K562 (cell line): ENCODE measurements at regions not wholly inside any gene's neighbourhood (a gene's known extent, or its start where the extent isn't known, plus 50 kb on each side); places are given as distances from the start of the nearest gene placed in this dataset.

ENCODE experiments used
- ATAC-seq: fragments of 200-7000 bp; cut with Tn5 transposase; 3 replicates; pipeline ENCODE4 v1.9.1; 2020; ENCODE audit warnings: moderate library complexity
- BruUV-seq: library from RNA; stranded (reverse); fragments of 400-500 nt; replicated peaks from 2 replicates; lab custom pipeline; 2021; lab: Mats Ljungman, UMichigan
- CTCF ChIA-PET: fragments of 300-600 bp; formaldehyde crosslinking; extraction: SDS; loops from one replicate; lab custom pipeline; 2021; ENCODE audit warnings: low intra/inter-chr PET ratio; lab: Yijun Ruan, JAX
- POLR2A ChIA-PET: fragments of 300-600, 350-650 bp; sonication (Branson Sonifier 250); formaldehyde crosslinking; extraction: SDS; loops from one replicate; lab custom pipeline; 2021; ENCODE audit warnings: antibody characterized with exemption, inconsistent platforms; lab: Yijun Ruan, JAX
- DNase-seq, 4 experiments: peaks; one replicate each; pipeline versions ENCODE4 v3.0.0 to v3.0.0-alpha.2; 2011 to 2018; ENCODE audit warnings: low spot score in 3 of 4, mixed read lengths in 3 of 4; ENCODE audit errors: extremely low read depth in 1 of 4
- FAIRE-seq: peaks from 2 replicates; lab custom pipeline; 2011; peaks lifted over from hg19 to GRCh38; lab: Jason Lieb, UNC
- H2AFZ ChIP-seq: 2 replicates; pipeline ENCODE4 v1.6.0; 2011; ENCODE audit warnings: low read depth, low read length, control low read depth, inconsistent platforms
- H3K27ac ChIP-seq: fragments of 200-600 bp; 3 replicates; pipeline ENCODE4 v1.8.0; 2011; ENCODE audit warnings: low read depth, mild to moderate bottlenecking, control low read depth, inconsistent platforms, low read length, moderate library complexity, mixed read lengths; ENCODE audit errors: extremely low read depth
- H3K27me3 ChIP-seq, 2 experiments: fragments of 300-600 bp in 1 of 2; 2 replicates in 1 of 2; 3 replicates in 1 of 2; pipeline versions ENCODE4 v1.6.0 to v1.8.0; 2011; ENCODE audit warnings: inconsistent platforms in 2 of 2, low read length in 2 of 2, mild to moderate bottlenecking in 1 of 2, mixed read lengths in 1 of 2, moderate library complexity in 1 of 2; ENCODE audit not compliant: control insufficient read depth in 2 of 2, insufficient read depth in 2 of 2
- H3K36me3 ChIP-seq: fragments of 300-600 bp; 3 replicates; pipeline ENCODE4 v1.8.0; 2011; ENCODE audit warnings: mild to moderate bottlenecking, low read length, inconsistent platforms; ENCODE audit not compliant: control insufficient read depth, insufficient read depth
- H3K4me1 ChIP-seq, 2 experiments: fragments of 200-600 bp in 1 of 2; replicated peaks in 1 of 2; 2 replicates in 1 of 2; 3 replicates in 1 of 2; pipeline versions ENCODE4 v1.5.1 to v1.8.0; 2011; ENCODE audit warnings: inconsistent platforms in 2 of 2, low read length in 2 of 2, mild to moderate bottlenecking in 1 of 2, mixed read lengths in 1 of 2, moderate library complexity in 1 of 2; ENCODE audit not compliant: control insufficient read depth in 2 of 2, insufficient read depth in 2 of 2
- H3K4me2 ChIP-seq: 2 replicates; pipeline ENCODE4 v1.6.1; 2011; ENCODE audit warnings: low read length, control low read depth, inconsistent platforms, mixed read lengths; ENCODE audit not compliant: insufficient read depth
- H3K4me3 ChIP-seq: fragments of 200-600 bp; sonication (generic), shearing (Covaris generic); 2 replicates; pipeline ENCODE4 v1.5.1; 2016; ENCODE audit warnings: control low read depth, inconsistent platforms
- H3K79me2 ChIP-seq: fragments of 200-600 bp; 3 replicates; pipeline ENCODE4 v1.8.0; 2011; ENCODE audit warnings: low read length, inconsistent platforms; ENCODE audit not compliant: control insufficient read depth, insufficient read depth
- H3K9ac ChIP-seq, 2 experiments: 2 replicates each; pipeline versions ENCODE4 v1.6.0 to v1.6.1; 2011; ENCODE audit warnings: low read depth in 2 of 2, low read length in 2 of 2, control low read depth in 1 of 2, inconsistent platforms in 1 of 2, mild to moderate bottlenecking in 1 of 2, mixed read lengths in 1 of 2; ENCODE audit not compliant: insufficient read depth in 1 of 2
- H3K9me1 ChIP-seq: one replicate; pipeline ENCODE4 v1.6.0; 2011; ENCODE audit warnings: inconsistent platforms, mild to moderate bottlenecking, low read length, moderate library complexity; ENCODE audit not compliant: control insufficient read depth, insufficient read depth
- H3K9me3 ChIP-seq: replicated peaks from 2 replicates; pipeline ENCODE4 v1.5.1; 2011; ENCODE audit warnings: low read depth, low read length, inconsistent platforms; ENCODE audit not compliant: control insufficient read depth, insufficient read depth
- H4K20me1 ChIP-seq: replicated peaks from 2 replicates; pipeline ENCODE4 v1.6.1; 2011; ENCODE audit warnings: low read length, inconsistent platforms, mixed read lengths; ENCODE audit not compliant: control insufficient read depth, insufficient read depth
- ASH1L ChIP-seq: fragments of 450-650 bp; IDR thresholded peaks from 2 replicates; pipeline ENCODE4 v1.6.1; 2018; ENCODE audit warnings: borderline replicate concordance, mild to moderate bottlenecking, low read depth; ENCODE audit not compliant: partially characterized antibody
- DMBX1 ChIP-seq: fragments of 250-450 bp; sonication (Bioruptor Pico); IDR thresholded peaks from 2 replicates; pipeline ENCODE4 v1.8.0; 2022; ENCODE audit warnings: inconsistent platforms, mild to moderate bottlenecking, moderate library complexity, borderline replicate concordance
- HDAC8 ChIP-seq: fragments of 450-650 bp; IDR thresholded peaks from 2 replicates; pipeline ENCODE4 v1.6.1; 2016; ENCODE audit warnings: mild to moderate bottlenecking, missing genetic modification characterization, moderate library complexity, missing compliant biosample characterization
- HOXB6 ChIP-seq: fragments of 250-450 bp; sonication (Bioruptor Pico); IDR thresholded peaks from 2 replicates; pipeline ENCODE4 v1.5.1; 2022; ENCODE audit warnings: mild to moderate bottlenecking, borderline replicate concordance
- MTA2 ChIP-seq: fragments of 450-650 bp; IDR thresholded peaks from 2 replicates; pipeline ENCODE4 v1.6.1; 2016; ENCODE audit warnings: low read depth
- PPARD ChIP-seq: fragments of 250-450 bp; sonication (Bioruptor Pico); IDR thresholded peaks from 2 replicates; pipeline ENCODE4 v1.8.0; 2022; ENCODE audit warnings: inconsistent platforms, mild to moderate bottlenecking, moderate library complexity
- SLC30A9 ChIP-seq: fragments of 250-450 bp; sonication (Bioruptor Pico); IDR thresholded peaks from 2 replicates; pipeline ENCODE4 v1.8.0; 2022; ENCODE audit warnings: mild to moderate bottlenecking, moderate library complexity
- XRCC5 ChIP-seq: fragments of 200-400 bp; formaldehyde crosslinking; IDR thresholded peaks from 2 replicates; pipeline ENCODE4 v1.6.1; 2017; ENCODE audit warnings: low read depth, mild to moderate bottlenecking, low read length
- ZBTB40 ChIP-seq, 2 experiments: fragments of 450-650 bp in 1 of 2; sonication (generic) in 1 of 2; formaldehyde crosslinking in 1 of 2; IDR thresholded peaks; 2 replicates each; pipeline versions ENCODE4 v1.7.1 to v1.9.0; 2016 to 2022; ENCODE audit warnings: inconsistent platforms in 1 of 2, mild to moderate bottlenecking in 1 of 2, missing genetic modification reagents in 1 of 2
- ZNF830 ChIP-seq: fragments of 250-450 bp; sonication (Bioruptor Pico); IDR thresholded peaks from 2 replicates; pipeline ENCODE4 v1.5.0; 2021; ENCODE audit warnings: mild to moderate bottlenecking
- WGBS: fragments of 100-300 bp; shearing (Covaris generic); methylation state at CpG from one replicate; pipeline ENCODE4 v1.1.6; 2016; ENCODE audit warnings: low coverage, mixed read lengths; ENCODE audit not compliant: insufficient coverage; ENCODE audit errors: missing lambda C conversion rate; 5-methylcytosine and 5-hydroxymethylcytosine counted together
- in situ Hi-C: fragments of 300-500 bp; cut with MboI; formaldehyde crosslinking; loops from 4 replicates; pipeline ENCODE4 v1.15.0; 2018; ENCODE audit warnings: inconsistent platforms, mixed read lengths
- intact Hi-C: fragments of 100-400 bp; cut with micrococcal nuclease; formaldehyde crosslinking; loops from 2 replicates; pipeline ENCODE4 v1.14.2; 2022

GRCh38 chr12:22916241-22916640 lies 291.3 kb downstream of the ETNK1 start:
- intact Hi-C loops = no loop called here
- DNase-seq (no peak), ATAC-seq (no peak), FAIRE-seq (no peak)
- 3% methylated on average over 4 of the region's 4 CpGs for WGBS
- H3K79me2 ChIP-seq = no peaks in the 10 kb centered on the region
- H3K4me2 ChIP-seq = no peak overlapping the region
- BruUV-seq = no TSS peak
- no peaks in the 10 kb centered on the region; the same call in 1 of the 2 replicates for H4K20me1 ChIP-seq
- H3K27ac ChIP-seq = no peak overlapping the region
- H2AFZ ChIP-seq = no peak overlapping the region
- H3K36me3 ChIP-seq = no peaks in the 10 kb centered on the region
- no peaks in the 10 kb centered on the region for H3K9me1 ChIP-seq
- TF ChIP-seq XRCC5 = no peak
- no peak for TF ChIP-seq HDAC8
- TF ChIP-seq HOXB6 (CRISPR knock-in tag) = no peak
- TF ChIP-seq PPARD = no peak
- TF ChIP-seq SLC30A9 (CRISPR knock-in tag) = no peak
- no peak for TF ChIP-seq DMBX1 (CRISPR knock-in tag)
- no peak for TF ChIP-seq ZNF830 (CRISPR knock-in tag)
- no peak for TF ChIP-seq ASH1L
- no peak for TF ChIP-seq ZBTB40 (IDR thresholded peaks at IDR 0.05)
- TF ChIP-seq ZBTB40 (CRISPR knock-in tag; IDR thresholded peaks at IDR 0.05) = no peak
- TF ChIP-seq MTA2 = no peak
- CTCF ChIA-PET = no interaction called here
- H3K9ac ChIP-seq = no peak overlapping the region
- POLR2A ChIA-PET = no interaction called here
- H3K4me1 ChIP-seq = no peaks in the 10 kb centered on the region; a peak in 1 of 5 replicates
- no peaks in the 10 kb centered on the region; a peak in 1 of 5 replicates for H3K27me3 ChIP-seq
- H3K4me3 ChIP-seq = no peak overlapping the region
- in situ Hi-C loops = no loop called here
- H3K9me3 ChIP-seq = no peaks in the 10 kb centered on the region
